Spleen (tissue), 11 donors: ENCODE measurements at regions not wholly inside any gene's neighbourhood (a gene's known extent, or its start where the extent isn't known, plus 50 kb on each side); places are given as distances from the start of the nearest gene placed in this dataset.

Experiments used
- DNase-seq: peaks from one replicate; pipeline ENCODE4 v3.0.0-alpha.2; 2020
- H3K27ac ChIP-seq, 8 donors: fragments of 200-600 bp; sonication (generic) in 7 of 8; 1 replicate in 4 of 8; 2 replicates in 4 of 8; pipeline versions ENCODE4 v1.5.0 to v1.8.0; 2016 to 2021; ENCODE audit warnings: inconsistent platforms in 4 of 8, mild to moderate bottlenecking in 4 of 8, moderate library complexity in 1 of 8
- H3K27me3 ChIP-seq, 7 donors: fragments of 200-600 bp; sonication (generic) in 6 of 7; replicated peaks in 1 of 7; 1 replicate in 4 of 7; 2 replicates in 3 of 7; pipeline versions ENCODE4 v1.5.0 to v1.8.0; 2016 to 2021; ENCODE audit warnings: inconsistent platforms in 3 of 7, mild to moderate bottlenecking in 1 of 7
- H3K36me3 ChIP-seq, 6 donors: fragments of 200-600 bp; sonication (generic) in 5 of 6; 1 replicate in 4 of 6; 2 replicates in 2 of 6; pipeline versions ENCODE4 v1.5.0 to v1.8.0; 2016 to 2021; ENCODE audit warnings: inconsistent platforms in 2 of 6
- H3K4me1 ChIP-seq, 6 donors: fragments of 200-600 bp; sonication (generic) in 5 of 6; 1 replicate in 3 of 6; 2 replicates in 3 of 6; pipeline versions ENCODE4 v1.5.0 to v1.8.0; 2016 to 2021; ENCODE audit warnings: inconsistent platforms in 3 of 6
- H3K4me3 ChIP-seq, 8 donors: fragments of 200-600 bp; sonication (generic) in 7 of 8; 1 replicate in 4 of 8; 2 replicates in 4 of 8; pipeline versions ENCODE4 v1.5.0 to v1.8.0; 2016 to 2021; ENCODE audit warnings: inconsistent platforms in 4 of 8, mild to moderate bottlenecking in 4 of 8, moderate library complexity in 2 of 8
- H3K9me3 ChIP-seq, 8 donors: fragments of 200-600 bp; sonication (generic) in 7 of 8; 1 replicate in 4 of 8; 2 replicates in 4 of 8; pipeline versions ENCODE4 v1.5.0 to v1.8.0; 2016 to 2021; ENCODE audit warnings: inconsistent platforms in 4 of 8
- CTCF ChIP-seq, 11 experiments: fragments of 200-600 bp in 7 of 11; fragments of 450-650 bp in 4 of 11; sonication (generic) in 4 of 11; IDR thresholded peaks in 8 of 11; conservative IDR thresholded peaks in 3 of 11; 1 replicate in 7 of 11; 2 replicates in 4 of 11; pipeline versions ENCODE4 v1.4.0 to v1.8.0; 2016 to 2021; ENCODE audit warnings: antibody characterized with exemption in 11 of 11, inconsistent platforms in 4 of 11, mild to moderate bottlenecking in 1 of 11
- POLR2A ChIP-seq, 3 donors: fragments of 450-650 bp; IDR thresholded peaks; one replicate each; pipeline ENCODE4 v1.5.1; 2017; ENCODE audit warnings: antibody characterized with exemption in 3 of 3, mild to moderate bottlenecking in 1 of 3
- POLR2AphosphoS5 ChIP-seq, 3 donors: sonication (generic); formaldehyde crosslinking; IDR thresholded peaks; one replicate each; pipeline ENCODE4 v1.5.1; 2017; ENCODE audit warnings: antibody characterized with exemption in 3 of 3
- WGBS, 5 donors: extraction: QIAGEN DNeasy Blood & Tissue Kit in 3 of 5; methylation state at CpG; one replicate each; pipeline versions ENCODE4 v1.1.5 to v1.1.7; 2013 to 2018; 5-methylcytosine and 5-hydroxymethylcytosine counted together
- intact Hi-C: fragments of 100-400 bp; cut with DNase I; formaldehyde crosslinking; loops from one replicate; pipeline ENCODE4 v1.15.0; 2023; ENCODE audit warnings: low total_unique reads
- donor health status: healthy with polysubstance abuse.
- donor health status: DM: no; HTN: no; CAD: no; lungs with moderate emphysema.
- donor health status: DM: no; HTN: no; CAD: no.
- donor health status: Bipolar disorder and iron deficiency.
- donor health status: healthy.
- donor health status: DM: no; HTN: no; CAD: no.
- donor health status: DM: yes; HTN: yes; CAD: no.

- no peak overlapping the region for H3K4me3 ChIP-seq
- peaks cover 0 to 96% (median 4%) of the 10 kb centered on the region in 7 donors for H3K27me3 ChIP-seq
- no peaks in the 10 kb centered on the region for H3K9me3 ChIP-seq
- intact Hi-C loops, result no loop called here
- H3K36me3 ChIP-seq, result no peaks in the 10 kb centered on the region
- no peak overlapping the region for H3K27ac ChIP-seq
- TF ChIP-seq CTCF (IDR thresholded peaks at IDR 0.05 in 8 of 11, conservative IDR thresholded peaks at IDR 0.05 in 3 of 11) (no peak), POLR2AphosphoS5 (IDR thresholded peaks at IDR 0.05) (no peak), POLR2A (IDR thresholded peaks at IDR 0.05) (no peak)
- WGBS, 5 donors, result 67 to 73% (median 70%) methylated on average over 7 to 8 of the region's 8 CpGs
- H3K4me1 ChIP-seq, result peaks cover 0 to 6% (median 0%) of the 10 kb centered on the region in 6 donors
- DNase-seq, result no peak
Observed at GRCh38 chr9:131805803-131806202, 65.9 kb upstream of the RAPGEF1 start.

- intact Hi-C loops, result no loop called here
- Histone ChIP-seq H3K4me3 (no peak overlapping the region), H3K27me3 (peaks cover 0 to 95% (median 4%) of the 10 kb centered on the region in 7 donors), H3K4me1 (peaks cover 0 to 6% (median 0%) of the 10 kb centered on the region in 6 donors), H3K36me3 (no peaks in the 10 kb centered on the region), H3K27ac (no peak overlapping the region), H3K9me3 (no peaks in the 10 kb centered on the region)
- TF ChIP-seq POLR2A (IDR thresholded peaks at IDR 0.05) (no peak), CTCF (IDR thresholded peaks at IDR 0.05 in 8 of 11, conservative IDR thresholded peaks at IDR 0.05 in 3 of 11) (no peak), POLR2AphosphoS5 (IDR thresholded peaks at IDR 0.05) (no peak)
- DNase-seq, result no peak
- WGBS, 5 donors, result 38 to 64% (median 52%) methylated on average over 3 of the region's 3 CpGs
Observed at GRCh38 chr9:131804826-131805225, 65.0 kb upstream of the RAPGEF1 start.

- Histone ChIP-seq H3K27ac (no peak overlapping the region), H3K4me1 (peaks cover 0 to 6% (median 0%) of the 10 kb centered on the region in 6 donors), H3K27me3 (peaks cover 0 to 95% (median 0%) of the 10 kb centered on the region in 7 donors), H3K9me3 (no peaks in the 10 kb centered on the region), H3K4me3 (no peak overlapping the region), H3K36me3 (no peaks in the 10 kb centered on the region)
- WGBS, 5 donors, result 78 to 94% (median 86%) methylated on average over 4 of the region's 4 CpGs
- no peak for DNase-seq
- intact Hi-C loops, result no loop called here
- TF ChIP-seq POLR2AphosphoS5 (IDR thresholded peaks at IDR 0.05) (no peak), CTCF (IDR thresholded peaks at IDR 0.05 in 8 of 11, conservative IDR thresholded peaks at IDR 0.05 in 3 of 11) (no peak), POLR2A (IDR thresholded peaks at IDR 0.05) (no peak)
Observed at GRCh38 chr9:131803758-131804411, 64.0 kb upstream of the RAPGEF1 start.

- TF ChIP-seq POLR2A (IDR thresholded peaks at IDR 0.05) (no peak), CTCF (IDR thresholded peaks at IDR 0.05 in 8 of 11, conservative IDR thresholded peaks at IDR 0.05 in 3 of 11) (no peak), POLR2AphosphoS5 (IDR thresholded peaks at IDR 0.05) (no peak)
- DNase-seq, result no peak
- Histone ChIP-seq H3K9me3 (no peaks in the 10 kb centered on the region), H3K4me1 (no peaks in the 10 kb centered on the region), H3K27me3 (peaks cover 0 to 77% (median 0%) of the 10 kb centered on the region in 7 donors), H3K36me3 (no peaks in the 10 kb centered on the region), H3K27ac (no peak overlapping the region), H3K4me3 (no peak overlapping the region)
- intact Hi-C loops, result no loop called here
- 19 to 44% (median 35%) methylated on average over 8 of the region's 8 CpGs for whole genome bisulfite sequencing, 5 donors
Observed at GRCh38 chr9:131801810-131802209, 61.9 kb upstream of the RAPGEF1 start.
